HCT116 (cell line): ENCODE measurements at regions not wholly inside any gene's neighbourhood (a gene's known extent, or its start where the extent isn't known, plus 50 kb on each side); places are given as distances from the start of the nearest gene placed in this dataset.

ENCODE experiments used
- ATAC-seq: fragments of 200-7000 bp; cut with Tn5 transposase; 2 replicates; pipeline ENCODE4 v1.9.1; 2020; ENCODE audit warnings: mild to moderate bottlenecking, moderate library complexity
- BruUV-seq: library from RNA; stranded (reverse); fragments of 400-500 nt; replicated peaks from 2 replicates; lab custom pipeline; 2021; lab: Mats Ljungman, UMichigan
- CTCF ChIA-PET: fragments of 300-600 bp; sonication (Branson Sonifier 250); formaldehyde crosslinking; loops from one replicate; lab custom pipeline; 2021; ENCODE audit warnings: antibody characterized with exemption; lab: Charles Lee
- POLR2A ChIA-PET: fragments of 300-600, 350-600 bp; sonication (Branson Sonifier 250); formaldehyde crosslinking; loops from one replicate; lab custom pipeline; 2021; ENCODE audit warnings: antibody characterized with exemption; lab: Charles Lee
- RAD21 ChIA-PET, 2 experiments: fragments of 300-600 bp; sonication (Branson Sonifier 250); formaldehyde crosslinking; loops; one replicate each; lab custom pipeline; 2023; ENCODE audit warnings: low total read pairs in 2 of 2; ENCODE audit not compliant: uncharacterized antibody in 2 of 2, unreplicated experiment in 2 of 2, low non-redundant PET in 1 of 2; lab: Charles Lee
- DNase-seq: peaks from one replicate; pipeline ENCODE4 v3.0.0-alpha.2; 2010; ENCODE audit warnings: low read depth, low spot score
- H2AFZ ChIP-seq: fragments of 200-600 bp; shearing (Covaris generic), sonication (generic); 2 replicates; pipeline ENCODE4 v1.6.1; 2017; ENCODE audit warnings: low read depth, mixed run types, mixed read lengths, antibody characterized with exemption, low read length; ENCODE audit not compliant: poor library complexity, severe bottlenecking
- H3K27ac ChIP-seq: 2 replicates; pipeline ENCODE4 v1.5.1; 2012; ENCODE audit warnings: low read depth, low read length
- H3K27me3 ChIP-seq: fragments of 200-600 bp; sonication (generic); 2 replicates; pipeline ENCODE4 v1.6.1; 2016; ENCODE audit warnings: mixed run types, low read length, mixed read lengths; ENCODE audit not compliant: insufficient read depth
- H3K36me3 ChIP-seq, 2 experiments: fragments of 200-500 bp in 1 of 2; fragments of 200-600 bp in 1 of 2; sonication (Bioruptor generic) in 1 of 2; sonication (generic) in 1 of 2; 2 replicates each; pipeline versions ENCODE4 v1.5.1 to v1.6.1; 2014 to 2016; ENCODE audit warnings: low read length in 2 of 2, inconsistent platforms in 1 of 2, mixed read lengths in 1 of 2, mixed run types in 1 of 2; ENCODE audit not compliant: insufficient read depth in 2 of 2, control insufficient read depth in 1 of 2
- H3K4me1 ChIP-seq, 2 experiments: fragments of 200-600 bp in 1 of 2; sonication (generic) in 1 of 2; 2 replicates each; pipeline versions ENCODE4 v1.5.1 to v1.6.1; 2012 to 2017; ENCODE audit warnings: low read length in 2 of 2, inconsistent platforms in 1 of 2, mild to moderate bottlenecking in 1 of 2, mixed read lengths in 1 of 2, mixed run types in 1 of 2, moderate library complexity in 1 of 2; ENCODE audit not compliant: insufficient read depth in 2 of 2, control insufficient read depth in 1 of 2
- H3K4me2 ChIP-seq: fragments of 200-600 bp; sonication (generic); 2 replicates; pipeline ENCODE4 v1.6.1; 2017; ENCODE audit warnings: mixed run types, low read length, mixed read lengths
- H3K4me3 ChIP-seq, 2 experiments: fragments of 200-600 bp in 1 of 2; sonication (generic) in 1 of 2; replicated peaks in 1 of 2; 2 replicates each; pipeline ENCODE4 v1.5.1; 2011 to 2016; ENCODE audit warnings: low read length in 2 of 2, control low read depth in 1 of 2, low read depth in 1 of 2, mild to moderate bottlenecking in 1 of 2, mixed read lengths in 1 of 2, mixed run types in 1 of 2
- H3K79me2 ChIP-seq: fragments of 200-600 bp; sonication (generic); 2 replicates; pipeline ENCODE4 v1.6.1; 2017; ENCODE audit warnings: mild to moderate bottlenecking, mixed run types, low read length, moderate library complexity, mixed read lengths; ENCODE audit not compliant: insufficient read depth
- H3K9ac ChIP-seq: fragments of 200-600 bp; sonication (generic); 2 replicates; pipeline ENCODE4 v1.6.1; 2016; ENCODE audit warnings: low read length, mixed read lengths
- H3K9me2 ChIP-seq: fragments of 200-600 bp; sonication (generic), shearing (Covaris generic); 2 replicates; pipeline ENCODE4 v1.6.1; 2017; ENCODE audit warnings: mixed run types, mild to moderate bottlenecking, moderate library complexity; ENCODE audit not compliant: insufficient read depth
- H3K9me3 ChIP-seq, 2 experiments: fragments of 200-500 bp in 1 of 2; fragments of 200-600 bp in 1 of 2; sonication (Bioruptor generic) in 1 of 2; sonication (generic) in 1 of 2; 2 replicates each; pipeline ENCODE4 v1.6.1; 2014 to 2017; ENCODE audit warnings: low read length in 2 of 2, mixed read lengths in 2 of 2, inconsistent platforms in 1 of 2, low read depth in 1 of 2, mild to moderate bottlenecking in 1 of 2, mixed run types in 1 of 2, moderate library complexity in 1 of 2; ENCODE audit not compliant: control insufficient read depth in 1 of 2, insufficient read depth in 1 of 2
- H4K20me1 ChIP-seq: fragments of 200-600 bp; sonication (generic), shearing (Covaris generic); 2 replicates; pipeline ENCODE4 v1.6.1; 2017; ENCODE audit warnings: mixed run types, mild to moderate bottlenecking, moderate library complexity; ENCODE audit not compliant: insufficient read depth
- ELF1 ChIP-seq: IDR thresholded peaks from 2 replicates; pipeline ENCODE4 v1.6.1; 2012; ENCODE audit warnings: low read depth, borderline replicate concordance
- EZH2 ChIP-seq: fragments of 200-600 bp; sonication (generic); IDR thresholded peaks from 2 replicates; pipeline ENCODE4 v1.6.1; 2017; ENCODE audit warnings: antibody characterized with exemption, mixed run types
- EZH2phosphoT487 ChIP-seq: fragments of 200-600 bp; IDR thresholded peaks from 2 replicates; pipeline ENCODE4 v1.6.1; 2018; ENCODE audit warnings: antibody characterized with exemption, borderline replicate concordance
- FOSL1 ChIP-seq: IDR thresholded peaks from 2 replicates; pipeline ENCODE4 v1.6.1; 2012; ENCODE audit warnings: low read depth
- POLR2A ChIP-seq: IDR thresholded peaks from 2 replicates; pipeline ENCODE4 v1.7.0; 2011; ENCODE audit warnings: borderline replicate concordance; ENCODE audit not compliant: insufficient read depth, insufficient read length; ENCODE audit errors: extremely low read depth
- REST ChIP-seq: IDR thresholded peaks from 2 replicates; pipeline ENCODE4 v1.6.1; 2012; ENCODE audit warnings: low read depth
- SIN3A ChIP-seq: IDR thresholded peaks from 2 replicates; pipeline ENCODE4 v1.6.1; 2012; ENCODE audit warnings: low read depth
- SP1 ChIP-seq: IDR thresholded peaks from 2 replicates; pipeline ENCODE4 v1.6.1; 2012; ENCODE audit warnings: low read depth
- intact Hi-C: fragments of 100-400 bp; cut with micrococcal nuclease; formaldehyde crosslinking; loops from 2 replicates; pipeline ENCODE4 v1.10.0; 2022

- Histone ChIP-seq H3K27ac (no peak overlapping the region), H3K9me3 (no peaks in the 10 kb centered on the region; a peak in 1 of 4 replicates), H3K27me3 (peaks cover 61% of the 10 kb centered on the region), H3K4me3 (no peak overlapping the region), H3K79me2 (no peaks in the 10 kb centered on the region), H3K9ac (no peak overlapping the region), H4K20me1 (no peaks in the 10 kb centered on the region), H2AFZ (no peak overlapping the region), H3K4me2 (no peak overlapping the region), H3K4me1 (peaks cover 0 to 7% of the 10 kb centered on the region in 2 experiments; a peak in 1 of 4 replicates), H3K36me3 (no peaks in the 10 kb centered on the region)
- ChIA-PET POLR2A (no interaction called here), CTCF (no interaction called here), RAD21 (no interaction called here)
- DNase-seq (no peak), ATAC-seq (no peak)
- BruUV-seq: no TSS peak
- intact Hi-C loops: no loop called here
- TF ChIP-seq REST (no peak), EZH2 (no peak), SP1 (no peak), POLR2A (no peak), EZH2phosphoT487 (no peak), SIN3A (no peak), FOSL1 (no peak), ELF1 (no peak)
- TF ChIP-seq, all 23 proteins: peak for 0
- H3K9me2 ChIP-seq: no peaks in the 10 kb centered on the region
Observed at GRCh38 chr9:36759976-36760375, 187.3 kb downstream of the MELK start.
